ENCODE measurements at regions not wholly inside any gene's neighbourhood (a gene's known extent, or its start where the extent isn't known, plus 50 kb on each side); places are given as distances from the start of the nearest gene placed in this dataset.

GRCh38 chr2:163541943-163542342, 193.9 kb downstream of the FIGN start:
- DNase-seq, result no peak

- DNase-seq, result no peak
These were observed 194.3 kb downstream of the FIGN start for GRCh38 chr2:163541495-163541894.

GRCh38 chr2:163528640-163529217, 207.1 kb downstream of the FIGN start:
- no peak for DNase-seq

GRCh38 chr2:163527381-163527780, 208.4 kb downstream of the FIGN start:
- DNase-seq, result no peak

GRCh38 chr2:163518762-163519161, 217.0 kb downstream of the FIGN start:
- DNase-seq, result no peak

GRCh38 chr2:163515836-163516235, 220.0 kb downstream of the FIGN start:
- no peak for DNase-seq

- no peak for DNase-seq
These were observed 230.5 kb downstream of the FIGN start for GRCh38 chr2:163505281-163505680.

GRCh38 chr2:163493359-163494298, 242.2 kb downstream of the FIGN start:
- DNase-seq, result no peak

- no peak for DNase-seq
These were observed 244.0 kb downstream of the FIGN start for GRCh38 chr2:163491850-163492249.

GRCh38 chr2:163490281-163490680, 245.5 kb downstream of the FIGN start:
- no peak for DNase-seq

- DNase-seq, result no peak
These were observed 254.3 kb downstream of the FIGN start for GRCh38 chr2:163481515-163481914.

GRCh38 chr2:163479599-163479998, 256.2 kb downstream of the FIGN start:
- DNase-seq, result no peak

GRCh38 chr2:163475815-163476214, 260.0 kb downstream of the FIGN start:
- no peak for DNase-seq

- DNase-seq, result peak; percentile 26
These were observed 260.9 kb downstream of the FIGN start for GRCh38 chr2:163474889-163475288.

GRCh38 chr2:163474319-163474744, 261.5 kb downstream of the FIGN start:
- no peak for DNase-seq

- peak; percentile 61 for DNase-seq
These were observed 263.9 kb downstream of the FIGN start for GRCh38 chr2:163471947-163472346.

GRCh38 chr2:163469561-163469962, 266.2 kb downstream of the FIGN start:
- peak; percentile 31 for DNase-seq

GRCh38 chr2:163467251-163467630, 268.6 kb downstream of the FIGN start:
- DNase-seq, result peak; percentile 56

GRCh38 chr2:163466331-163467250, 269.2 kb downstream of the FIGN start:
- no peak for DNase-seq

- peak; percentile 73 for DNase-seq
These were observed 270.4 kb downstream of the FIGN start for GRCh38 chr2:163465440-163465839.

GRCh38 chr2:163463411-163463810, 272.4 kb downstream of the FIGN start:
- no peak for DNase-seq

GRCh38 chr2:163462993-163463392, 272.8 kb downstream of the FIGN start:
- no peak for DNase-seq

GRCh38 chr2:163459986-163460385, 275.8 kb downstream of the FIGN start:
- DNase-seq, result no peak

Measured in COR-L47 (cell line).